ENCODE measurements at regions not wholly inside any gene's neighbourhood (a gene's known extent, or its start where the extent isn't known, plus 50 kb on each side); places are given as distances from the start of the nearest gene placed in this dataset.

GRCh38 chr2:58904095-58904494 is 663.0 kb upstream of the FANCL start:
- BruUV-seq (replicated peaks), result no TSS peak

GRCh38 chr2:58903427-58903826 is 662.3 kb upstream of the FANCL start:
- no peaks in the 10 kb centered on the region for H3K36me3 ChIP-seq (ENCODE audit: low read depth)

More at GRCh38 chr2:58904095-58904494, 663.0 kb upstream of the FANCL start:
- H3F3A ChIP-seq (ENCODE audit: insufficient read depth, low read depth), result no peaks in the 10 kb centered on the region
- H3K4me2 ChIP-seq, result no peak overlapping the region
- no peaks in the 10 kb centered on the region for H4K20me1 ChIP-seq (ENCODE audit: insufficient read depth)
- ChIA-PET POLR2A (ENCODE audit: unreplicated experiment) (no interaction called here), CTCF (no interaction called here)
- no peaks in the 10 kb centered on the region for H3K79me2 ChIP-seq (ENCODE audit: low read depth)
- no peak overlapping the region for H3K4me3 ChIP-seq
- H3K9me2 ChIP-seq (ENCODE audit: insufficient read depth), result no peaks in the 10 kb centered on the region
- H3K4me1 ChIP-seq (replicated peaks; ENCODE audit: insufficient read depth), result no peaks in the 10 kb centered on the region
- H3K27me3 ChIP-seq (ENCODE audit: insufficient read depth, low read depth), result 0 out of 2 replicates have a peak, but pooled peaks cover 2% of the 10 kb centered on the region
- H3K27ac ChIP-seq, result no peak overlapping the region
- TF ChIP-seq EZH2 (IDR thresholded peaks at IDR 0.05; ENCODE audit: low read depth), result no peak
- TF ChIP-seq CTCF (conservative IDR thresholded peaks at IDR 0.05), result no peak
- H3K9me3 ChIP-seq (ENCODE audit: insufficient read depth, low read depth), result no peaks in the 10 kb centered on the region
- H2AFZ ChIP-seq, result no peak overlapping the region
- H3K36me3 ChIP-seq (ENCODE audit: low read depth), result no peaks in the 10 kb centered on the region
- no peak for DNase-seq
- intact Hi-C loops (cut with micrococcal nuclease; ENCODE audit: unreplicated experiment), result no loop called here

GRCh38 chr2:58900246-58901027 is 659.3 kb upstream of the FANCL start:
- 0 out of 2 replicates have a peak, but pooled peaks cover 2% of the 10 kb centered on the region for H3K27me3 ChIP-seq (ENCODE audit: insufficient read depth, low read depth)
- H3K9me3 ChIP-seq (ENCODE audit: insufficient read depth, low read depth), result no peaks in the 10 kb centered on the region
- H3K79me2 ChIP-seq (ENCODE audit: low read depth), result no peaks in the 10 kb centered on the region
- no peak overlapping the region for H3K27ac ChIP-seq
- CTCF ChIA-PET, result no interaction called here
- BruUV-seq (replicated peaks), result no TSS peak
- H3F3A ChIP-seq (ENCODE audit: insufficient read depth, low read depth), result no peaks in the 10 kb centered on the region
- H3K4me1 ChIP-seq (replicated peaks; ENCODE audit: insufficient read depth), result no peaks in the 10 kb centered on the region
- no peaks in the 10 kb centered on the region for H3K9me2 ChIP-seq (ENCODE audit: insufficient read depth)
- TF ChIP-seq CTCF (conservative IDR thresholded peaks at IDR 0.05), result no peak
- no peak for TF ChIP-seq EZH2 (IDR thresholded peaks at IDR 0.05; ENCODE audit: low read depth)
- no peak overlapping the region for H2AFZ ChIP-seq
- no peak overlapping the region for H3K4me3 ChIP-seq
- intact Hi-C loops (cut with micrococcal nuclease; ENCODE audit: unreplicated experiment), result no loop called here
- no peaks in the 10 kb centered on the region for H4K20me1 ChIP-seq (ENCODE audit: insufficient read depth)
- POLR2A ChIA-PET (ENCODE audit: unreplicated experiment), result no interaction called here
- H3K4me2 ChIP-seq, result no peak overlapping the region
- H3K36me3 ChIP-seq (ENCODE audit: low read depth), result no peaks in the 10 kb centered on the region
- DNase-seq, result no peak

More at GRCh38 chr2:58903427-58903826, 662.3 kb upstream of the FANCL start:
- no peak for TF ChIP-seq EZH2 (IDR thresholded peaks at IDR 0.05; ENCODE audit: low read depth)
- TF ChIP-seq CTCF (conservative IDR thresholded peaks at IDR 0.05), result no peak
- no peaks in the 10 kb centered on the region for H3F3A ChIP-seq (ENCODE audit: insufficient read depth, low read depth)
- no peaks in the 10 kb centered on the region for H3K4me1 ChIP-seq (replicated peaks; ENCODE audit: insufficient read depth)
- H4K20me1 ChIP-seq (ENCODE audit: insufficient read depth), result no peaks in the 10 kb centered on the region
- no peaks in the 10 kb centered on the region for H3K79me2 ChIP-seq (ENCODE audit: low read depth)
- 0 out of 2 replicates have a peak, but pooled peaks cover 2% of the 10 kb centered on the region for H3K27me3 ChIP-seq (ENCODE audit: insufficient read depth, low read depth)
- H3K9me2 ChIP-seq (ENCODE audit: insufficient read depth), result no peaks in the 10 kb centered on the region
- H3K4me3 ChIP-seq, result no peak overlapping the region
- POLR2A ChIA-PET (ENCODE audit: unreplicated experiment), result no interaction called here
- intact Hi-C loops (cut with micrococcal nuclease; ENCODE audit: unreplicated experiment), result no loop called here
- no peak for DNase-seq
- no TSS peak for BruUV-seq (replicated peaks)
- no peak overlapping the region for H3K4me2 ChIP-seq
- H3K9me3 ChIP-seq (ENCODE audit: insufficient read depth, low read depth), result no peaks in the 10 kb centered on the region
- H2AFZ ChIP-seq, result no peak overlapping the region
- H3K27ac ChIP-seq, result no peak overlapping the region
- CTCF ChIA-PET, result no interaction called here

Data from PC-9 (cell line).